Activated naive CD4-positive, alpha-beta T cell treated with anti-CD3 and anti-CD28 coated beads for 36 hours (primary cell): ENCODE measurements at regions not wholly inside any gene's neighbourhood (a gene's known extent, or its start where the extent isn't known, plus 50 kb on each side); places are given as distances from the start of the nearest gene placed in this dataset.
"Not testable (repeated sequence)": the region's sequence is repeated elsewhere in the genome, so short reads cannot be mapped to it uniquely, and the experiment has no call there.

Experiments
- CTCF ChIA-PET: fragments of 350-600 bp; sonication (Branson Sonifier 250); formaldehyde crosslinking; loops from one replicate; lab custom pipeline; 2021; ENCODE audit warnings: antibody characterized with exemption; lab: Charles Lee
- DNase-seq: peaks from one replicate; pipeline ENCODE4 v3.0.0-alpha.2; 2020
- H3K27ac Mint-ChIP-seq: one replicate; pipeline ENCODE4 v1.8.0; 2021; ENCODE audit warnings: mild to moderate bottlenecking, mixed read lengths
- H3K27me3 Mint-ChIP-seq: one replicate; pipeline ENCODE4 v1.8.0; 2021; ENCODE audit warnings: low read depth, mixed read lengths
- H3K36me3 Mint-ChIP-seq: one replicate; pipeline ENCODE4 v1.8.0; 2021; ENCODE audit warnings: low read depth, mixed read lengths
- H3K4me1 Mint-ChIP-seq: one replicate; pipeline ENCODE4 v1.8.0; 2021; ENCODE audit warnings: low read depth, mixed read lengths
- H3K4me3 Mint-ChIP-seq: one replicate; pipeline ENCODE4 v1.8.0; 2021; ENCODE audit warnings: mild to moderate bottlenecking, moderate library complexity, mixed read lengths
- H3K9me3 Mint-ChIP-seq: one replicate; pipeline ENCODE4 v1.8.0; 2021; ENCODE audit warnings: mixed read lengths
- intact Hi-C: fragments of 100-400 bp; cut with micrococcal nuclease; formaldehyde crosslinking; loops from one replicate; pipeline ENCODE4 v1.15.1; 2023

- Mint-ChIP-seq H3K27ac (peak overlapping the region; percentile 83), H3K36me3 (no peaks in the 10 kb centered on the region), H3K9me3 (no peaks in the 10 kb centered on the region), H3K4me3 (no peak overlapping the region), H3K4me1 (peaks cover 25% of the 10 kb centered on the region), H3K27me3 (no peaks in the 10 kb centered on the region)
- peak; percentile 76 for DNase-seq
- CTCF ChIA-PET, result interaction anchor here (0.9 to 1.2 kb wide), 3 partner anchors 16 to 424 kb away, joined by 3 read pairs; no protein-coding TSS in a partner anchor
- intact Hi-C loops, result no loop called here
Measured at GRCh38 chr17:83200231-83200699, 120.9 kb downstream of the METRNL start.

GRCh38 chr17:83200751-83201150 lies 121.3 kb downstream of the METRNL start:
- intact Hi-C loops, result no loop called here
- Mint-ChIP-seq H3K36me3 (no peaks in the 10 kb centered on the region), H3K4me1 (peaks cover 25% of the 10 kb centered on the region)

DNA sequence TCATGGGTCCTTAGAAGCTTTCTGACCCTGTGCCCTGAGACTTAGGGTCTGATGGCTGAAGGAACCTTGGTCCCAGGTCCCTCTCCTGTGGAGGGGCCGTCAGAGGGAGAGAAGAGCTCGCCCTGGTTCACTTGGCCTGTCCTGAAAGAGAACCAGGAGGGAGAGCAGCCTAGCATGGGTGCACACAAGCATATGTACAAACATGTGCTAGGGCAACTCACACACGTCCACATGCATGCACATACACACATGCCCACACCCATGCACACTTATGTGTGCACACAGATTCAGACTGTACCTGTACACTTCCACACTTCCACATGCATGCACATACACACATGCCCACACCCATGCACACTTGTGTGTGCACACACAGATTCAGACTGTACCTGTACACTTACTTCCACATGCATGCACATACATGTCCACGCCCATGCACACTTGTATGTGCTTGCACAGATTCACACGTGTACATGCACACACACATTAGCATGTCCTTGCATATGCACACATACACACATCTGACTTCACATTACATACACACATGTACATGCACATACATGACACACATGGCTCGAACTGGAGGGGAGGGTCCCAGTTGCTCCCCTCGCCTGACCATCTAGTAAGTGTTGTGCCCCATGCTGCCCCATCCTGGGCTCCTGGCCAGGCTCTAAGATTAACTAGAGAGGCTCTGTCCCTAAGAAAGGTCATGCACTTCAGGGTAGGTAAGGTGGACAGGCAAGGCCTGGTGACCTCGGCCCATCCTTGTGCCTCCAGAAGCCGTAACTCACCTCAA lies 122.0 kb downstream of the METRNL start:
- CTCF ChIA-PET, result interaction anchor here (0.9 to 1.2 kb wide), 2 partner anchors 17 to 426 kb away, joined by 3 read pairs; no protein-coding TSS in a partner anchor
- Mint-ChIP-seq H3K4me3 (no peak overlapping the region), H3K27me3 (no peaks in the 10 kb centered on the region), H3K27ac (no peak overlapping the region), H3K4me1 (peaks cover 25% of the 10 kb centered on the region), H3K9me3 (no peaks in the 10 kb centered on the region), H3K36me3 (no peaks in the 10 kb centered on the region)
- intact Hi-C loops, result no loop called here
- DNase-seq, result peak; percentile 3

More at GRCh38 chr17:83200751-83201150, 121.3 kb downstream of the METRNL start:
- no peak for DNase-seq
- no peak overlapping the region for H3K4me3 Mint-ChIP-seq
- CTCF ChIA-PET, result interaction anchor here (0.9 to 1.2 kb wide), 3 partner anchors 16 to 425 kb away, joined by 3 read pairs; no protein-coding TSS in a partner anchor
- no peaks in the 10 kb centered on the region for H3K9me3 Mint-ChIP-seq
- peak overlapping the region; percentile 83 for H3K27ac Mint-ChIP-seq
- H3K27me3 Mint-ChIP-seq, result no peaks in the 10 kb centered on the region

DNA sequence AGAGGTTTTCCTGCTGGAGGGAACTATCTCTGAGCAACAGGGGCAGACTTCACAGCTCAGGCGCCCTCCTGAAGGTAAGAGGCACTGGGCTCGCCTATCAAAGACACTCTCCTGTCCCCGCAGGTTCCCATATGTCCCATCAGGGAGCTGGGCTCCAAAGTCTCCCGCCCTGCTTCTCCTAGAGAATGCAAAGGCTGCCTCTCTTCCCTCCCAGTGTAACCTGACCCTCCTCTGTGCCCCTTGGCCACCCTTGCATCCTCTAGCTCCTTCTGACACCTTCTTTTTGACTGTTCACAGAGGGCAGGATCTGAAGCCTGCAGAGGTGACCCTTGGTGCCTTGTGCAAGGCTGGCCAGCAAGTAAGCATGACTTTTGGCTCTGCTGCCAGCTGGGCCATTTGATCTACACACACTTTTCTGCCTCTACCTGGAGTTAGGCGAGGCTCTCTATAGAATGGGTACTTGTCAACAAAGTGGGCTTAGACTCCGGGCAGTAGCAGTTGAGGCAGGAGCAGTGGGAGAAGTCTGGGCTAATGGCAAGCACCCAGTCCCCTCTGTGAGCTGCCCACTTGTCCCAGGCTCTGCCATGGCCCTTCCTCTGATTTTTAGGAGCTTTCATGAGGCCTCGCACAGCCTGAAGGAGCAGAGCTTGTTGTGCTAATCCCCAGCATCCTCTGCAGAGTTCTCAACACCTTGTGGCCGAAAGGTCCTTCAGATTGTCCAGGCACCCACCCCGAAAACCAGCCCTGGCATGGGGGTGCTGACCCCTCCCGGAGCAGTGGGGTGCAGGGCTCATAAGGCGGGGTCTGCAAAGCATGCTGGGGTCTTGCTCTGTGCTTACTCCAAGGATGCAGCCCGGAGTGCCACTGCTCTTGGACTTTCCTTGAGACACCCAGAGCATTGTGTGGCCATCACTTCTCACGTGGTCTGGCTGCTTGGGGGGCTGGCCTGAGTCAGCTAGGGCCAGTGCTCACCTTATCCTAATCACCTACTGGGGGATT lies 122.9 kb downstream of the METRNL start:
- DNase-seq, result peak; percentile 5

DNA sequence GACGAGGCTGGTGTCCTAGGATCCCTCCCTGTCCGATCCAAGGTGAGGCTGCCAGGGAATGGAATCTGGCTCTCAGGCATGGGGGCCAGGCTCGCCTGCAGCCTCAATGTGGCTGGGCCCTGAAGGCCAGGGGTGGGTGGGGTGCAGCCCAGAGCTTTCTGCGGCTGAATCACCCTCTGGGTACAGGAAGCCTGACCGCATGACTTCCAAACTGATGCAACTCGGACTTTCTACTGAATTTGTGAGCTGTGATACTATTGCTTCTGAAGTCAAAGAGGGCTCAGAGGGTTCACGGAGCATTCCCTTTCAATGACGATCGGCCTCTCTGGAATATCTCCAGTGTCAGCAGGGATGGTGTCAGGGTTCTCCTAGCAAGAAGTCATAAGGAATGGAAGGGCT lies 123.7 kb downstream of the METRNL start:
- DNase-seq, result peak; percentile 4
- peaks cover 25% of the 10 kb centered on the region for H3K4me1 Mint-ChIP-seq
- H3K4me3 Mint-ChIP-seq, result no peak overlapping the region
- no peaks in the 10 kb centered on the region for H3K36me3 Mint-ChIP-seq
- no peak overlapping the region for H3K27ac Mint-ChIP-seq
- no peaks in the 10 kb centered on the region for H3K27me3 Mint-ChIP-seq
- intact Hi-C loops, result no loop called here
- CTCF ChIA-PET, result interaction anchor here (1.5 kb wide), 1 partner anchor 421 kb away, joined by 3 read pairs; no protein-coding TSS in a partner anchor
- no peaks in the 10 kb centered on the region for H3K9me3 Mint-ChIP-seq

More for the DNA sequence above, 122.9 kb downstream of the METRNL start:
- CTCF ChIA-PET, result interaction anchor here (1.5 kb wide), 1 partner anchor 420 kb away, joined by 3 read pairs; no protein-coding TSS in a partner anchor
- Mint-ChIP-seq H3K36me3 (no peaks in the 10 kb centered on the region), H3K27ac (no peak overlapping the region), H3K27me3 (no peaks in the 10 kb centered on the region), H3K4me1 (peaks cover 25% of the 10 kb centered on the region), H3K9me3 (no peaks in the 10 kb centered on the region), H3K4me3 (no peak overlapping the region)
- intact Hi-C loops, result no loop called here

- intact Hi-C loops, result no loop called here
- Mint-ChIP-seq H3K4me1 (peaks cover 24% of the 10 kb centered on the region), H3K36me3 (no peaks in the 10 kb centered on the region), H3K9me3 (no peaks in the 10 kb centered on the region), H3K27ac (no peak overlapping the region), H3K27me3 (no peaks in the 10 kb centered on the region), H3K4me3 (no peak overlapping the region)
- CTCF ChIA-PET, result interaction anchor here (1.5 kb wide), 1 partner anchor 422 kb away, joined by 3 read pairs; no protein-coding TSS in a partner anchor
- peak; percentile 3 for DNase-seq
Measured at GRCh38 chr17:83203472-83204221, 124.2 kb downstream of the METRNL start.

- no peaks in the 10 kb centered on the region for H3K27me3 Mint-ChIP-seq
- H3K4me1 Mint-ChIP-seq, result peaks cover 18% of the 10 kb centered on the region
- no peak overlapping the region for H3K4me3 Mint-ChIP-seq
- H3K27ac Mint-ChIP-seq, result no peak overlapping the region
- H3K36me3 Mint-ChIP-seq, result no peaks in the 10 kb centered on the region
- CTCF ChIA-PET, result no interaction called here
- peak; percentile 3 for DNase-seq
- no peaks in the 10 kb centered on the region for H3K9me3 Mint-ChIP-seq
- intact Hi-C loops, result no loop called here
Measured at GRCh38 chr17:83204230-83204725, 124.9 kb downstream of the METRNL start.

DNA sequence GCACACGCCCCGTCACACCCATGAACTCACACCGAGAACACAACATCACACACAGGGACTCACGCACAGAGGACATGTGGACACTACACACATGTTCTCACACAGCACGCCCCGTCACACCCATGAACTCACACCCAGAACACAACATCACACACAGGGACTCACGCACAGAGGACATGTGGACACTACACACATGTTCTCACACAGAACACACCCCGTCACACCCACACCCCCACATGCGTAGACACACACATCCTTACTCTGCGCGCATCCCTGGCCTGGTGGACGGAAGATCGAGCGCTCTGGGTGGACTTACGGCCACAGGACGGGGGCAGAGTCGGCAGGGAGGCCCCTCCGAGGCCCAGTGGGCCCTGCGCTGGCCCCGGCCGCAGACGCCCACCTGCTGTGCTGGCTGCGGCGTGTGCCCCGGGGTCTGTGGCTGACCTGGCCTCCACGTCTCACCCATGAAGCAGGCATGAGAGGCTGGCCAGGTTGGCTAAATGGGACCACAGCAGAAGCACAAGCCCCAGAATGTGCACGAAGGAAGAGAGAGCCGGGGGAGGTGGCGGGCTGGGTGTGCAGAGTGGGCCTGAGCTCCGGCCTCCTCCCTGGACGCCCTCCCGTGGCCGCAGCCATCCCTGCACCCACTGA lies 125.5 kb downstream of the METRNL start:
- CTCF ChIA-PET, result not testable (repeated sequence)

GRCh38 chr17:83205387-83206035 lies 126.1 kb downstream of the METRNL start:
- intact Hi-C loops, H3K27ac Mint-ChIP-seq, H3K36me3 Mint-ChIP-seq, H3K4me1 Mint-ChIP-seq, H3K27me3 Mint-ChIP-seq, H3K9me3 Mint-ChIP-seq, CTCF ChIA-PET, H3K4me3 Mint-ChIP-seq: not testable (repeated sequence)
- peak; percentile 70 for DNase-seq

More for the DNA sequence above, 125.5 kb downstream of the METRNL start:
- H3K4me3 Mint-ChIP-seq, H3K27me3 Mint-ChIP-seq, intact Hi-C loops, H3K9me3 Mint-ChIP-seq, H3K36me3 Mint-ChIP-seq, H3K27ac Mint-ChIP-seq: not testable (repeated sequence)
- peak; percentile 4 for DNase-seq
- peaks cover 12% of the 10 kb centered on the region for H3K4me1 Mint-ChIP-seq

DNA sequence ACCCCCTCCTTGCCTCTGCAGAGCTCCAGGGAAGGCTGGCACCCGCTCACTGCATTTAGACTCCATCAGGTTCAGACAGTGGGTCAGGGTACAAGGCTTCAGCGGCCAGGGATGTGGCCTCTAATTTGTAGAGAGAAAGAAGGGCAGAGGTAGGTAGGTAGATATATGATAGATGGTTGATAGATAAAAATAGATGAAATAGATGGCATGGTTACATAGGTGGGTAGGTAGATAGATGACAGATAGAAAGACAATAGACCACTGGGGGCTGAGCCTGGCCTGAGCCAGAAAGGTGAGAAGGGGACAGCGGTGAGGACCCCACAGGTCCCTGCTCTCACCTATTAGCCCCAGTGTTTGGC lies 126.6 kb downstream of the METRNL start:
- intact Hi-C loops, H3K4me1 Mint-ChIP-seq, H3K27ac Mint-ChIP-seq, H3K36me3 Mint-ChIP-seq, H3K9me3 Mint-ChIP-seq, CTCF ChIA-PET, H3K4me3 Mint-ChIP-seq, H3K27me3 Mint-ChIP-seq: not testable (repeated sequence)
- DNase-seq, result peak; percentile 1
